ENCODE measurements at regions not wholly inside any gene's neighbourhood (a gene's known extent, or its start where the extent isn't known, plus 50 kb on each side); places are given as distances from the start of the nearest gene placed in this dataset.

DNA sequence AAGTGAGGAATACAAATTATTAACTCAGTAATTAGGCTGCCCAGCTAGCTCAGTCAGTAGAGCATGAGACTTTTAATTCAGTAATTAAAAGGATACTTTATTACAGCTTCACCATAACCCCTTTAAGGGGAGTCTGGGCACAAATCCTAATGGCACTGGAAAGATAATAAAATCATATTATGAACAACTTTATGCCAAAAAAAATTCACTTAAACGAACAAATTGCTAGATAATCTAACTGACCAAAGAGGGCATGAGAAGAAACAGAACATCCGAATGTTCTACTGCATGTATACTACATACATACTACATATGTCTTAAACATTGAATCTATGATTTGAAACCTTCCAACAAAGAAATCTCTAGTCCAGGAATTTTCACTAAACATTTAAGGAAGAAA lies 159.5 kb downstream of the CYP26B1 start:
- no peak overlapping the region for H3K9ac ChIP-seq (ENCODE audit: low read length)
- no peaks in the 10 kb centered on the region for H3K79me2 ChIP-seq (replicated peaks; ENCODE audit: insufficient read depth, low read length)
- H3K9me3 ChIP-seq (ENCODE audit: low read length) = no peaks in the 10 kb centered on the region
- no peak overlapping the region for H3K4me3 ChIP-seq (ENCODE audit: low read length)
- H3K9me2 ChIP-seq (ENCODE audit: insufficient read depth, low read length) = no peaks in the 10 kb centered on the region
- H3K27me3 ChIP-seq (ENCODE audit: insufficient read depth, low read depth, low read length) = no peaks in the 10 kb centered on the region
- no peak overlapping the region for H2AFZ ChIP-seq (ENCODE audit: low read depth, low read length)
- no peak for TF ChIP-seq TAF1 (IDR thresholded peaks at IDR 0.05; ENCODE audit: low read depth)
- TF ChIP-seq, protein P1, sequence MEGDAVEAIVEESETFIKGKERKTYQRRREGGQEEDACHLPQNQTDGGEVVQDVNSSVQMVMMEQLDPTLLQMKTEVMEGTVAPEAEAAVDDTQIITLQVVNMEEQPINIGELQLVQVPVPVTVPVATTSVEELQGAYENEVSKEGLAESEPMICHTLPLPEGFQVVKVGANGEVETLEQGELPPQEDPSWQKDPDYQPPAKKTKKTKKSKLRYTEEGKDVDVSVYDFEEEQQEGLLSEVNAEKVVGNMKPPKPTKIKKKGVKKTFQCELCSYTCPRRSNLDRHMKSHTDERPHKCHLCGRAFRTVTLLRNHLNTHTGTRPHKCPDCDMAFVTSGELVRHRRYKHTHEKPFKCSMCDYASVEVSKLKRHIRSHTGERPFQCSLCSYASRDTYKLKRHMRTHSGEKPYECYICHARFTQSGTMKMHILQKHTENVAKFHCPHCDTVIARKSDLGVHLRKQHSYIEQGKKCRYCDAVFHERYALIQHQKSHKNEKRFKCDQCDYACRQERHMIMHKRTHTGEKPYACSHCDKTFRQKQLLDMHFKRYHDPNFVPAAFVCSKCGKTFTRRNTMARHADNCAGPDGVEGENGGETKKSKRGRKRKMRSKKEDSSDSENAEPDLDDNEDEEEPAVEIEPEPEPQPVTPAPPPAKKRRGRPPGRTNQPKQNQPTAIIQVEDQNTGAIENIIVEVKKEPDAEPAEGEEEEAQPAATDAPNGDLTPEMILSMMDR (IDR thresholded peaks at IDR 0.05; ENCODE audit: poor library complexity, severe bottlenecking) = no peak
- no peak for TF ChIP-seq EZH2 (IDR thresholded peaks at IDR 0.05; ENCODE audit: borderline replicate concordance, insufficient read depth, low read length, poor library complexity, severe bottlenecking)
- no peak for TF ChIP-seq MXI1 (conservative IDR thresholded peaks at IDR 0.05; ENCODE audit: poor library complexity, severe bottlenecking)
- TF ChIP-seq EP300 (conservative IDR thresholded peaks at IDR 0.05; ENCODE audit: poor library complexity, severe bottlenecking) = no peak
- TF ChIP-seq POLR2AphosphoS5 (IDR thresholded peaks at IDR 0.05) = no peak
- TF ChIP-seq RAD21 (conservative IDR thresholded peaks at IDR 0.05) = no peak
- no peak for TF ChIP-seq SMC3 (conservative IDR thresholded peaks at IDR 0.05; ENCODE audit: poor library complexity)
- TF ChIP-seq, protein P2, sequence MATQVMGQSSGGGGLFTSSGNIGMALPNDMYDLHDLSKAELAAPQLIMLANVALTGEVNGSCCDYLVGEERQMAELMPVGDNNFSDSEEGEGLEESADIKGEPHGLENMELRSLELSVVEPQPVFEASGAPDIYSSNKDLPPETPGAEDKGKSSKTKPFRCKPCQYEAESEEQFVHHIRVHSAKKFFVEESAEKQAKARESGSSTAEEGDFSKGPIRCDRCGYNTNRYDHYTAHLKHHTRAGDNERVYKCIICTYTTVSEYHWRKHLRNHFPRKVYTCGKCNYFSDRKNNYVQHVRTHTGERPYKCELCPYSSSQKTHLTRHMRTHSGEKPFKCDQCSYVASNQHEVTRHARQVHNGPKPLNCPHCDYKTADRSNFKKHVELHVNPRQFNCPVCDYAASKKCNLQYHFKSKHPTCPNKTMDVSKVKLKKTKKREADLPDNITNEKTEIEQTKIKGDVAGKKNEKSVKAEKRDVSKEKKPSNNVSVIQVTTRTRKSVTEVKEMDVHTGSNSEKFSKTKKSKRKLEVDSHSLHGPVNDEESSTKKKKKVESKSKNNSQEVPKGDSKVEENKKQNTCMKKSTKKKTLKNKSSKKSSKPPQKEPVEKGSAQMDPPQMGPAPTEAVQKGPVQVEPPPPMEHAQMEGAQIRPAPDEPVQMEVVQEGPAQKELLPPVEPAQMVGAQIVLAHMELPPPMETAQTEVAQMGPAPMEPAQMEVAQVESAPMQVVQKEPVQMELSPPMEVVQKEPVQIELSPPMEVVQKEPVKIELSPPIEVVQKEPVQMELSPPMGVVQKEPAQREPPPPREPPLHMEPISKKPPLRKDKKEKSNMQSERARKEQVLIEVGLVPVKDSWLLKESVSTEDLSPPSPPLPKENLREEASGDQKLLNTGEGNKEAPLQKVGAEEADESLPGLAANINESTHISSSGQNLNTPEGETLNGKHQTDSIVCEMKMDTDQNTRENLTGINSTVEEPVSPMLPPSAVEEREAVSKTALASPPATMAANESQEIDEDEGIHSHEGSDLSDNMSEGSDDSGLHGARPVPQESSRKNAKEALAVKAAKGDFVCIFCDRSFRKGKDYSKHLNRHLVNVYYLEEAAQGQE (IDR thresholded peaks at IDR 0.05; ENCODE audit: borderline replicate concordance) = no peak
- H4K20me1 ChIP-seq (ENCODE audit: insufficient read depth) = no peaks in the 10 kb centered on the region
- H3F3A ChIP-seq (ENCODE audit: insufficient read depth, low read length, poor library complexity, severe bottlenecking) = no peaks in the 10 kb centered on the region
- no peak overlapping the region for H3K4me2 ChIP-seq (ENCODE audit: low read length)
- no peak overlapping the region for H3K27ac ChIP-seq (ENCODE audit: low read length)
- H3K36me3 ChIP-seq (ENCODE audit: insufficient read depth, low read length) = no peaks in the 10 kb centered on the region

DNA sequence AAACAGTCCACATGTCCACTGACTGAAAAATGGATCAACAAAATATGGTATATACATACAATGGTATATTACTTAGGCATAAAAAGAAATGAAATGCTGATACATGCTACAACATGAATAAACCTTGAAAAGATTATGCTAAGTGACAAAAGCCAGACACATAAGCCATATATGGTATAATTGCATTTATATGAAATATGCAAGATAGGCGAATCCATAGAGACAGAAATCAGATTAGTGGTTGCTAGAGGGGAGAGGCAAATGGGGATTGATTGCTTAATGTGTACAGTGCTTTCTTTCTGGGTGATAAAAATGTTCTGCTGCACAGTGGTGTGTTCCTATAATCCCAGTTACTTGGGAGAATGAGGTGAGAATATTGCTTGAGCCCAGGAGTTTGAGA lies 171.0 kb downstream of the CYP26B1 start:
- TF ChIP-seq POLR2AphosphoS5 (IDR thresholded peaks at IDR 0.05) = no peak
- no peak for TF ChIP-seq SMC3 (conservative IDR thresholded peaks at IDR 0.05; ENCODE audit: poor library complexity)
- TF ChIP-seq EZH2 (IDR thresholded peaks at IDR 0.05; ENCODE audit: borderline replicate concordance, insufficient read depth, low read length, poor library complexity, severe bottlenecking) = no peak
- no peak for TF ChIP-seq RAD21 (conservative IDR thresholded peaks at IDR 0.05)
- TF ChIP-seq, protein P2 (IDR thresholded peaks at IDR 0.05; ENCODE audit: borderline replicate concordance) = no peak
- TF ChIP-seq, protein P1 (IDR thresholded peaks at IDR 0.05; ENCODE audit: poor library complexity, severe bottlenecking) = no peak
- no peak for TF ChIP-seq TAF1 (IDR thresholded peaks at IDR 0.05; ENCODE audit: low read depth)
- Histone ChIP-seq H3K27ac (ENCODE audit: low read length) (no peak overlapping the region), H3K9ac (ENCODE audit: low read length) (no peak overlapping the region), H3K9me3 (ENCODE audit: low read length) (no peaks in the 10 kb centered on the region), H3K4me3 (ENCODE audit: low read length) (no peak overlapping the region), H4K20me1 (ENCODE audit: insufficient read depth) (no peaks in the 10 kb centered on the region), H3K4me2 (ENCODE audit: low read length) (no peak overlapping the region), H3K36me3 (ENCODE audit: insufficient read depth, low read length) (no peaks in the 10 kb centered on the region), H2AFZ (ENCODE audit: low read depth, low read length) (no peak overlapping the region), H3K27me3 (ENCODE audit: insufficient read depth, low read depth, low read length) (no peaks in the 10 kb centered on the region), H3K79me2 (replicated peaks; ENCODE audit: insufficient read depth, low read length) (no peaks in the 10 kb centered on the region), H3K9me2 (ENCODE audit: insufficient read depth, low read length) (no peaks in the 10 kb centered on the region), H3F3A (ENCODE audit: insufficient read depth, low read length, poor library complexity, severe bottlenecking) (no peaks in the 10 kb centered on the region)

Measured in neural cell (in vitro differentiated cells).